ENCODE measurements at regions not wholly inside any gene's neighbourhood (a gene's known extent, or its start where the extent isn't known, plus 50 kb on each side); places are given as distances from the start of the nearest gene placed in this dataset.

GRCh38 chr2:177335917-177336450 is 56.6 kb upstream of the AGPS start (continued):
- TF ChIP-seq CTCF (conservative IDR thresholded peaks at IDR 0.05; ENCODE audit: low read depth in 2 of 2) (no peak), REST (IDR thresholded peaks at IDR 0.05; ENCODE audit: unreplicated experiment) (no peak), ZNF331 (CRISPR knock-in tag; IDR thresholded peaks at IDR 0.05; ENCODE audit: low read depth) (no peak), EZH2phosphoT487 (IDR thresholded peaks at IDR 0.05; ENCODE audit: unreplicated experiment) (no peak), EZH2 (IDR thresholded peaks at IDR 0.05; ENCODE audit: low read depth, unreplicated experiment) (no peak), POLR2AphosphoS5 (IDR thresholded peaks at IDR 0.05; ENCODE audit: low read depth) (no peak), NANOG (IDR thresholded peaks at IDR 0.05; ENCODE audit: borderline replicate concordance) (no peak)

GRCh38 chr2:177338177-177338721 is 54.3 kb upstream of the AGPS start:
- H3K27ac Mint-ChIP-seq = no peak overlapping the region
- TF ChIP-seq ZNF331 (CRISPR knock-in tag; IDR thresholded peaks at IDR 0.05; ENCODE audit: low read depth) (no peak), CTCF (conservative IDR thresholded peaks at IDR 0.05; ENCODE audit: low read depth in 2 of 2) (no peak)
- no peak overlapping the region for H3K4me3 Mint-ChIP-seq
- no peaks in the 10 kb centered on the region for H3K27me3 ChIP-seq (ENCODE audit: insufficient read depth)
- no peak for DNase-seq (ENCODE audit: low spot score)
- no peak overlapping the region for H2AFZ ChIP-seq
- no peaks in the 10 kb centered on the region; the same call in 1 of the 2 replicates for H3K4me1 ChIP-seq (ENCODE audit: insufficient read depth)
- no peaks in the 10 kb centered on the region for H4K20me1 ChIP-seq (replicated peaks; ENCODE audit: insufficient read depth)
- no peaks in the 10 kb centered on the region for H3K9me3 Mint-ChIP-seq
- H3K79me2 ChIP-seq (replicated peaks; ENCODE audit: insufficient read depth) = no peaks in the 10 kb centered on the region
- H3K9me2 ChIP-seq (ENCODE audit: insufficient read depth) = no peaks in the 10 kb centered on the region
- H3K4me2 ChIP-seq = no peak overlapping the region
- H3K27ac ChIP-seq (ENCODE audit: low read depth) = no peak overlapping the region
- no peaks in the 10 kb centered on the region for H3K27me3 Mint-ChIP-seq (ENCODE audit: insufficient read depth, low read depth, poor library complexity)
- H3K4me1 Mint-ChIP-seq = peaks cover under 1% of the 10 kb centered on the region
- no peaks in the 10 kb centered on the region for H3F3A ChIP-seq (replicated peaks; ENCODE audit: low read depth)
- H3K4me3 ChIP-seq = no peak overlapping the region
- no peaks in the 10 kb centered on the region for H3K36me3 Mint-ChIP-seq (ENCODE audit: low read depth)
- no peaks in the 10 kb centered on the region for H3K36me3 ChIP-seq (ENCODE audit: insufficient read depth)
- no peak for ATAC-seq
